Breast epithelium (tissue), 3 donors: ENCODE measurements at regions not wholly inside any gene's neighbourhood (a gene's known extent, or its start where the extent isn't known, plus 50 kb on each side); places are given as distances from the start of the nearest gene placed in this dataset.

Experiments used
- CTCF ChIP-seq, 3 donors: fragments of 450-650 bp; IDR thresholded peaks; one replicate each; pipeline ENCODE4 v1.5.1; 2016 to 2017; ENCODE audit warnings: antibody characterized with exemption in 3 of 3, mild to moderate bottlenecking in 3 of 3, moderate library complexity in 3 of 3
- POLR2AphosphoS5 ChIP-seq, 3 donors: sonication (generic); formaldehyde crosslinking; IDR thresholded peaks; one replicate each; pipeline ENCODE4 v1.6.1; 2017; ENCODE audit warnings: antibody characterized with exemption in 3 of 3

- no peak for TF ChIP-seq POLR2AphosphoS5 (IDR thresholded peaks at IDR 0.05)
- TF ChIP-seq CTCF (IDR thresholded peaks at IDR 0.05) = no peak
These were observed 62.7 kb upstream of the CACUL1 start for GRCh38 chr10:118817328-118818068.
